T-helper 17 cell (primary cell): ENCODE measurements at regions not wholly inside any gene's neighbourhood (a gene's known extent, or its start where the extent isn't known, plus 50 kb on each side); places are given as distances from the start of the nearest gene placed in this dataset.

ENCODE experiments used
- ATAC-seq: fragments of 150-1000 bp; cut with Tn5 transposase; 2 replicates; pipeline ENCODE4 v1.10.0; 2021; ENCODE audit warnings: mild to moderate bottlenecking, moderate library complexity
- DNase-seq, 3 donors: peaks; one replicate each; pipeline versions ENCODE4 v3.0.0 to v3.0.0-alpha.2; 2020 to 2021
- H3K9me3 ChIP-seq: one replicate; pipeline ENCODE4 v1.7.0; 2013; ENCODE audit warnings: low read length, mild to moderate bottlenecking; ENCODE audit not compliant: control insufficient read depth, poor library complexity, severe bottlenecking
- H3K27ac Mint-ChIP-seq: one replicate; pipeline ENCODE4 v1.8.0; 2022; ENCODE audit warnings: mild to moderate bottlenecking, moderate library complexity, mixed read lengths
- H3K27me3 Mint-ChIP-seq: one replicate; pipeline ENCODE4 v1.8.0; 2022; ENCODE audit warnings: mixed read lengths
- H3K36me3 Mint-ChIP-seq: one replicate; pipeline ENCODE4 v1.8.0; 2022; ENCODE audit warnings: low read depth, mixed read lengths
- H3K4me1 Mint-ChIP-seq: one replicate; pipeline ENCODE4 v1.8.0; 2022; ENCODE audit warnings: mild to moderate bottlenecking, mixed read lengths
- H3K4me3 Mint-ChIP-seq: one replicate; pipeline ENCODE4 v1.8.0; 2022; ENCODE audit warnings: mild to moderate bottlenecking, moderate library complexity, mixed read lengths

GRCh38 chr1:95984798-95985374 is 736.7 kb upstream of the PTBP2 start:
- Mint-ChIP-seq H3K4me3 (no peak overlapping the region), H3K4me1 (no peaks in the 10 kb centered on the region), H3K36me3 (no peaks in the 10 kb centered on the region), H3K27ac (no peak overlapping the region), H3K27me3 (no peaks in the 10 kb centered on the region)
- H3K9me3 ChIP-seq = no peaks in the 10 kb centered on the region
- no peak for ATAC-seq
- no peak for DNase-seq

GRCh38 chr1:95990033-95990432 is 731.6 kb upstream of the PTBP2 start:
- no peaks in the 10 kb centered on the region for H3K27me3 Mint-ChIP-seq
- ATAC-seq = no peak
- no peaks in the 10 kb centered on the region for H3K36me3 Mint-ChIP-seq
- no peak overlapping the region for H3K27ac Mint-ChIP-seq
- H3K9me3 ChIP-seq = no peaks in the 10 kb centered on the region
- no peaks in the 10 kb centered on the region for H3K4me1 Mint-ChIP-seq
- no peak overlapping the region for H3K4me3 Mint-ChIP-seq
- no peak for DNase-seq

GRCh38 chr1:95991787-95992520 is 729.6 kb upstream of the PTBP2 start:
- Mint-ChIP-seq H3K27ac (no peak overlapping the region), H3K27me3 (no peaks in the 10 kb centered on the region), H3K36me3 (no peaks in the 10 kb centered on the region), H3K4me3 (no peak overlapping the region), H3K4me1 (no peaks in the 10 kb centered on the region)
- DNase-seq (no peak), ATAC-seq (no peak)
- no peaks in the 10 kb centered on the region for H3K9me3 ChIP-seq

GRCh38 chr1:95994643-95995042 is 726.9 kb upstream of the PTBP2 start:
- no peaks in the 10 kb centered on the region for H3K4me1 Mint-ChIP-seq
- H3K4me3 Mint-ChIP-seq = peak overlapping the region; percentile 47
- no peaks in the 10 kb centered on the region for H3K9me3 ChIP-seq
- H3K36me3 Mint-ChIP-seq = no peaks in the 10 kb centered on the region
- ATAC-seq (no peak), DNase-seq (no peak)
- H3K27me3 Mint-ChIP-seq = no peaks in the 10 kb centered on the region
- no peak overlapping the region for H3K27ac Mint-ChIP-seq

- no peak overlapping the region for H3K27ac Mint-ChIP-seq
- H3K4me1 Mint-ChIP-seq = no peaks in the 10 kb centered on the region
- DNase-seq (no peak), ATAC-seq (no peak)
- no peaks in the 10 kb centered on the region for H3K9me3 ChIP-seq
- no peak overlapping the region for H3K4me3 Mint-ChIP-seq
- no peaks in the 10 kb centered on the region for H3K36me3 Mint-ChIP-seq
- no peaks in the 10 kb centered on the region for H3K27me3 Mint-ChIP-seq
Measured at GRCh38 chr1:96002201-96002600, 719.4 kb upstream of the PTBP2 start.

GRCh38 chr1:96002969-96003964 is 718.3 kb upstream of the PTBP2 start:
- Mint-ChIP-seq H3K4me1 (no peaks in the 10 kb centered on the region), H3K36me3 (no peaks in the 10 kb centered on the region), H3K4me3 (no peak overlapping the region), H3K27ac (no peak overlapping the region), H3K27me3 (no peaks in the 10 kb centered on the region)
- H3K9me3 ChIP-seq = no peaks in the 10 kb centered on the region
- ATAC-seq = no peak
- no peak for DNase-seq

GRCh38 chr1:96009831-96010434 is 711.7 kb upstream of the PTBP2 start:
- no peaks in the 10 kb centered on the region for H3K27me3 Mint-ChIP-seq
- no peak for DNase-seq
- H3K27ac Mint-ChIP-seq = no peak overlapping the region
- H3K4me3 Mint-ChIP-seq = no peak overlapping the region
- no peaks in the 10 kb centered on the region for H3K9me3 ChIP-seq
- no peaks in the 10 kb centered on the region for H3K4me1 Mint-ChIP-seq
- no peaks in the 10 kb centered on the region for H3K36me3 Mint-ChIP-seq
- ATAC-seq = no peak

- Mint-ChIP-seq H3K27me3 (no peaks in the 10 kb centered on the region), H3K27ac (no peak overlapping the region), H3K36me3 (no peaks in the 10 kb centered on the region), H3K4me3 (no peak overlapping the region), H3K4me1 (no peaks in the 10 kb centered on the region)
- no peaks in the 10 kb centered on the region for H3K9me3 ChIP-seq
- ATAC-seq (no peak), DNase-seq (no peak)
Measured at GRCh38 chr1:96011606-96012005, 710.0 kb upstream of the PTBP2 start.

- no peak for ATAC-seq
- no peaks in the 10 kb centered on the region for H3K27me3 Mint-ChIP-seq
- no peak overlapping the region for H3K27ac Mint-ChIP-seq
- no peak for DNase-seq
- H3K9me3 ChIP-seq = no peaks in the 10 kb centered on the region
- H3K4me1 Mint-ChIP-seq = no peaks in the 10 kb centered on the region
- no peaks in the 10 kb centered on the region for H3K36me3 Mint-ChIP-seq
- H3K4me3 Mint-ChIP-seq = no peak overlapping the region
Measured at GRCh38 chr1:96016219-96016618, 705.4 kb upstream of the PTBP2 start.

GRCh38 chr1:96020378-96020777 is 701.2 kb upstream of the PTBP2 start:
- Mint-ChIP-seq H3K27me3 (no peaks in the 10 kb centered on the region), H3K27ac (no peak overlapping the region)
- ATAC-seq = no peak

GRCh38 chr1:96025062-96025461 is 696.5 kb upstream of the PTBP2 start:
- no peak overlapping the region for H3K27ac Mint-ChIP-seq
- no peaks in the 10 kb centered on the region for H3K9me3 ChIP-seq
- no peaks in the 10 kb centered on the region for H3K27me3 Mint-ChIP-seq
- no peaks in the 10 kb centered on the region for H3K36me3 Mint-ChIP-seq
- H3K4me1 Mint-ChIP-seq = no peaks in the 10 kb centered on the region
- no peak for ATAC-seq
- DNase-seq = no peak
- no peak overlapping the region for H3K4me3 Mint-ChIP-seq

More at GRCh38 chr1:96020378-96020777, 701.2 kb upstream of the PTBP2 start:
- no peaks in the 10 kb centered on the region for H3K36me3 Mint-ChIP-seq
- DNase-seq = no peak
- no peaks in the 10 kb centered on the region for H3K9me3 ChIP-seq
- H3K4me1 Mint-ChIP-seq = no peaks in the 10 kb centered on the region
- no peak overlapping the region for H3K4me3 Mint-ChIP-seq

GRCh38 chr1:96028071-96028470 is 693.5 kb upstream of the PTBP2 start:
- no peak overlapping the region for H3K4me3 Mint-ChIP-seq
- no peaks in the 10 kb centered on the region for H3K4me1 Mint-ChIP-seq
- H3K9me3 ChIP-seq = no peaks in the 10 kb centered on the region
- no peaks in the 10 kb centered on the region for H3K27me3 Mint-ChIP-seq
- DNase-seq = no peak
- no peak overlapping the region for H3K27ac Mint-ChIP-seq
- no peaks in the 10 kb centered on the region for H3K36me3 Mint-ChIP-seq
- no peak for ATAC-seq

- no peak overlapping the region for H3K27ac Mint-ChIP-seq
- no peak overlapping the region for H3K4me3 Mint-ChIP-seq
- no peaks in the 10 kb centered on the region for H3K9me3 ChIP-seq
- ATAC-seq (no peak), DNase-seq (no peak)
- H3K27me3 Mint-ChIP-seq = no peaks in the 10 kb centered on the region
- H3K4me1 Mint-ChIP-seq = no peaks in the 10 kb centered on the region
- no peaks in the 10 kb centered on the region for H3K36me3 Mint-ChIP-seq
Measured at GRCh38 chr1:96030312-96030711, 691.3 kb upstream of the PTBP2 start.
